Activated CD8-positive, alpha-beta memory T cell treated with anti-CD3 and anti-CD28 coated beads, Interleukin-2, amount 50 U/mL, for 24 hours (primary cell): ENCODE measurements at regions not wholly inside any gene's neighbourhood (a gene's known extent, or its start where the extent isn't known, plus 50 kb on each side); places are given as distances from the start of the nearest gene placed in this dataset.

Experiments used
- DNase-seq: peaks from one replicate; pipeline ENCODE4 v3.0.0-alpha.2; 2020; ENCODE audit errors: extremely low read depth

DNA sequence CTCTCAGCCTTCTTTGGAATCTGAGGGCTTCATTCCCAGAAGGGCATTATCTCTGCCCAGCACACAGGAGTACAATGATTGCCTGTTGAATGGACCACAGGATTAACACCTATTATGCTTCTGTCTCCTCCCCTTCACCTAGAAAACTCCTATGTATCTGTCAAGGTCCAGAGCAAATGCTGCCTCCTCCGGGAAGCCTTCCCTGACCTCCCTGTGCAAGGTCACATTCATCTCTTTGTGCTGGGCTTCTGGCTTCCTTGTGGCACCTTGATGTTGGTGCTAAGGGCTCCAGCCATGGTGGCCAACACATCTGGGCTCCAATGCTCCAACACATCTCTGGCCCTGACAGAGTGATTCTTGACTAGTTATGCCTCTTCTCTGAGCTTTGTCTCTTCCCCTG lies 49.9 kb upstream of the ATP2B2 start:
- DNase-seq, result no peak

DNA sequence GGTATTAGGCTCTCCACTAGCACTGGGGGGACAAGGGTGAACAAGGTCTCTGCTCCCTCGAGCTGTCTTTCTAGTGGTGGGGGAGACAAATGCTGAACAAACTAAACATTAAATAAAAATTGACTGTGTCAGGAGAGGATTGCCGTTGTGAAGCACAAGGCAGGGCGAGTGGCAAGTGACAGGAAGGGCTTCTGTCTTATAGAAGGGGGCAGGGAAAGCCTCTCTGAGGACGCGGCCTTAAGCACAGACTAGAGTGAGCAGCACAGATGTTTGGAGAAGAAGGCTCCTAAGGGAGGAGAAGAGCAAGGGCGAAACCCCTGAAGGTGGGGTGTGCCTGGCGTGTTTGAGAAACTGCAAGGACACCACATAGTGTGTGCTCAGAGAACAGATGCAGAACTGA lies 50.9 kb upstream of the ATP2B2 start:
- no peak for DNase-seq

DNA sequence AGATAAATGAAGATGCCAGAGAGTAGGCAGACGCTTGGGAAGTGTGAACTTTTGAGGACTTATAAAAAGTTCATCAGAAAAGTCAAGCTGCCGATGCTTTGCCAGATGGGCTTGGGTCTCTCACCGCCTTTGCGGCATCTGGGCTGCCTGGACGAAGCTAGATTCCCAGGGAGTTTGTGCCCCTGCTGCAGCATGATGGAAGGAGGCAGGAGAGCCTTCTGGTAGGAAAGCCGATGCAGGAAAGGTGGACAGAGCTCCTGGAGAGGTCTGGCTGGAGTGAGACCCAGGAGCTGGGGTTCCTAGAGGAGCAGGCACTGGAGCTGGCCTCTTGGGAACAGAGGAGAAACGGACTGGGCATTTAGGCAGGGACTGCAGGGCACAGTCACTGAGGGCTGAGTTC lies 51.9 kb upstream of the ATP2B2 start:
- no peak for DNase-seq

DNA sequence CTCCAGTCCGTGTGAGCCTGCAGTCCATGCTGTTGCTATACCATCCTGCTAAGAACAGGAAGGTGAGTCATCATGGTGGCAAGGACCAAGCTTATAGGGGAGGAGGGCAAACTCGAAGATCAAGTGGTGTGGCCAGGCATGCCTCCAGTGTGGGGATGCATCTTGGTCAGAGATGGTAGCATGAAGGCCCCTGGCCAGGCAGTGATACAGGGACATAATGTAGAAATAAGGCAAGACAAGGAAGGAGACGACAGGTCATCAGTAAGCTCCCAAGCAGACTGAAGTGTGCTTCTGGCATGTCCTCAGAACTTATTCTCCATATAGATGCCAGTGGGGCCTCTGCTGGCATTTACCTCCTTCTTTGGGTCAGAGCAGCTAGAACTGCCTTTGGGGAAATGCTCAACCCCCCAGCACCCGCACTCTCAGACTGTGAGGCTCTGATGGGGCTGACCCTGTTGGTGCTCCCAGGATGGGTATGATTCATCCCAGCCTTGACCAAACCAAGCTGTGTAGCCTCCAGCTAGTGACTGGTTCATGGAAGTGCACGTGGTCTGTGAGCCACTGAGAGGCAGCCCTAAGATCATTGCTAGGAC lies 52.5 kb upstream of the ATP2B2 start:
- no peak for DNase-seq

DNA sequence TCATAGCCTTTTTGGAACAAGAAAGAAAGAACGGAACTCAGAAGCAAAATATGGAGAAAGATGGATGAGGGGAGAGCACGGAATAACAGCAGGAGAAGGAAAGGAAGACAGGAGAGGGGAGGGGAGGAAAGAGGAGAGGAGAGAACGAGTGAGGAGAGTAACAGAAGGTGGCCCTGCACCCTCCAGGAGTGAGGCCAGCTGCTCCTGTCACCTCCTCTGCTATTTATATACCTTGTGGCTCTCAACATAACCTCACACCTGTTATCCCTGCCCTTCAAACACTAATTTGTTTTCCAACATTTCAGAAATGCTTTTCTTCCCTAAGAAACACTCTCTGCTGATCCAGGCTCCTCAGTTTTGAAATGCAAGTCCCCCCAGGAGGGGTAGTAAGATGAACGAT lies 53.4 kb upstream of the ATP2B2 start:
- no peak for DNase-seq

DNA sequence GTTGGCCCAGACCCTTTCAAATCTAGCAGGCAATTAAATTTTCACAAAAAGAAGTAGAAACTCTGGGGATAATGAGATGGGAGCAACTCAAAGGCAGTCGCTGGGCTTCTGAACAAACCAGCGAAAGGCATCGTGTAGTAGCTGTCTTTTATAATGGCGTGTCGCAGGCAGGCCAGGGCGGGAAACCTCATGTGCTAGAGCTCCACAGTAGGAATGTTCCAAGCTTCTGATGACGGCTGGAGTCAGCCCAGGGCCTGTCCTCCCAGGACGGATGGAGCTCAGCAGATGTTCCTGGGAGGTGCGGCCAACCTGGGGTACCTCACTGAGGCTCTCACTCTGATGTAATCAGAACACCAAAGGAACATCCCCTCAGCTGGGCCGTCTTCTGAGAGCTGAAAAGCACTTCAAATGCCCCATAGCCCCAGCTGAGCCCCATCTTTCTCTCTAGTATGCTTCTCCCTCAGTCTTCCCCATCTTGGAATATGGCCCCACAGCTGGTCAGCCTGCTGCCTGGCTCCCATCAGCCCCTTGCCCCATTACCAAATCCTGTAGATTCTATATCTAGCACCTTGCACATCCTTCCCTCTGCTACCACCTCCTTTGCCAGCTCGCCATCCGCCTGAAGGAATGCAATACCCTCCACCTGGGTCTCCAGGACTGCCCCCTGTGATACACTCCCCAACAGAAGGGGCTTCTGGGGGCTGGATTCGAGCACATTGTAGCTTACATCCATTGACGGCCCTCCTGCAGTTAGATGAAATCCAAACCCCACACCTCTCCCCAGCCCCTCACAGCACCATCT lies 54.9 kb upstream of the ATP2B2 start:
- no peak for DNase-seq

DNA sequence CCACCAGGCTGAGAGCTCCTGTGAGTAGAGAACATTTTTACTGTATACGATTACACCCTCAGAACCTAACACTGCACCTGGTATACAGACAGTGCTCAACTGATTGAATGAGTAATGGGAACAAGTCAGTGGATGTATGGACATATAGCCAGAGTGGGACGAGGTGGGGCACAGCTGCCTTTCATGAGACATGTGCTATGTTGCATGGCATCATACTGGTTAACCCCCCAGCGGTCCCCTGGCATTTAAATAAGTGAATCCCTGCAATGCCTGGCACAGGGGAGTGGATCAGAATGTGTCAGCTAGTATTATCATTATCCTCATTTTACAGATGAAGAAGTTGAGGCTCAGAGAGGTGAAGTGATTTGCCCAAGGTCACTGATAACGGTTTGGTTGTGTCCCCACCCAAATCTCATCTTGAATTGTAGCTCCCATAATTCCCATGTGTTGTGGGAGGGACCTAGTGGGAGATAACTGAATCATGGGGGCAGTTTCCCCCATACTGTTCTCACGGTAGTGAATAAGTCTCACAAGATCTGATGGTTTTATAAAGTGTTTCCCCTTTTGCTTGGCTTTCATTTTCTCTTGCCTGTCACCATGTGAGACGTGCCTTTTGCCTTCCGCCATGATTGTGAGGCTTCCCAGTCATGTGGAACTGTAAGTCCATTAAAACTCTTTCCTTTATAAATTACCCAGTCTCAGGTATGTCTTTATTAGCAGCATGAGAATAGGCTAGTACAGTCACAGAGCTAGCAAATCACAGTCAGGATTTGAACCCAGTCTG lies 56.0 kb upstream of the ATP2B2 start:
- no peak for DNase-seq

DNA sequence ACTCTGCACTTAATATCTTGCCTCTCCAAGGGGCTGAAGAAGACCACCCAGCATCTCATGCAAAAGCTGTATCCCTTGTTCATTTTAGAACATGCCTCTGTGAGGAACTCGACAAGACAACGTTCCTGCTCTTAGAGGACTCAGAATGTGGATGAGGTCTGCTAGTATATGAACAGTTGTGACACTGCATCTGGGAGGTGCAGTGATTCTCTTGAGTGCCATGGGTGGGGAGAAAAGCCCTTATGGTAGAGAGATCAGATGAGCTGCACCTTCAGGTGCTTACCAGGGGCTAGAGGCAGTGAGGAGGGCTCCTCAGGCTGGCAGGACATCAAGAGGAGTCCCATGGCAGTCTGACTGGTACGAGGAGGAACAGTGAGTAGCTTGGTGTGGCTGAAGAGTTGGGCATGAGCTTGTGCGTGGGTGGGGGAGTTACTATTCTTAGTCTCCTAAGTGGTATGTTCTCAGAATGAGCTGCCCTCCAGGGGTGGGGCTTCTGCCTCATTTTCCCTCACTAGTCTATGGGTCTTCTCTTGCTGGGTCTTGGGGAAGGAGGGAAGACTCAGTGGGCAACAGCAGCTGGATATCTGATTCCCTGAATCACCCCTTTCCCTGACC lies 56.7 kb upstream of the ATP2B2 start:
- no peak for DNase-seq

DNA sequence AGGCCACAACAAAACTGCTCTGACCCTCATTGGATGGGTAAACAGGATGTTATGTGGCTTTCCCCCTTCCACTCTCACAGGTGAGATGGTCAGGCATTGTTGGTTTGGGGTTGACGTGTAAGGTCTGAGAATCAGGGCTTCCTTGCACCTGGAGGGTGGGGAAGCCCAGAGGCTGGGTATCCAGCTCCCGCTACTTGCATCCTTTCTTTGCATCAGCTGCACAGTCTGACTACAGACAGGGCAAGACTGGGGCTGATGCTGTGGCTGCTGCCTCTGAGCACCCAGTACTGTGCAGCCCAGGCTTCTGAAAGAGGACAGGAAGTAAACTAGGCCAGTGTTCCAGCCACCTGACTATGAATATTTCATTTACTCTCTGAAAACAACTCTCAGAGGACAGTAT lies 58.0 kb upstream of the ATP2B2 start:
- no peak for DNase-seq

DNA sequence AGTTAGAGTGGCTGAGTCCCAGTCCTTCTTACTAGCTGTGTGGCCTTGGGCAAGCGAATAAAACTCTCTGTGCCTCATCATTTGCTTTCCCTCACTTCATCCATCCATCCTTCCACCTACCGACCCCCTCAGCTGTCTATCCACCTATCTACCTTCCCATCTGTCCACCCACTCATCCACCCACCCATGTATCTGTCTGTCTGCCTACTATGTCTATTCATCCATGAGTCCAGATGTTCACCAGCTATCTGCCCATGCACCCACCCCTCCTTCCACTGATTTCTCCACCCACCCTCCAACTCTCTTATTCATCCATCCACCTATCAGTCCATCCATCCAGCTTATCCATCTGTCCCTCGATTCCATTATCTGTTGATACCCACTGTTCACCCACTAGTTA lies 60.4 kb upstream of the ATP2B2 start:
- DNase-seq, result no peak

DNA sequence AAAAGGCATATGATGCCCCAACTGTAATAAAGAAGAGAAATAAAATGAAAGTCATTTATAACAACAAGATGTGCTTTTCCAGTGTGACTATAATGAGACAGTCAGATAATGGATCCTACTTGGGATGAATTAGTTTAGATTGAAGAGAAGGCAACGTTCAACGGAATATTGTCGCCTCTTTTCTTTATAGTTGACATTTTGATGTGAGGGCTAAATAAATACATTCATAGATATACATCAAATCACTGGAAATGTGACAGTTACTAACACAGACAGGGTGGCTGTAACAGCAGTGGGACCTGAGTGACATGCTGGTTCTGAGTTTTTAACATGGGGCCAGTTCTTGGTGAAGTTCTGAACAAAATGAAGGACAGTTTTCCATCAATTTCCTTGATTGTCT lies 61.1 kb upstream of the ATP2B2 start:
- no peak for DNase-seq

DNA sequence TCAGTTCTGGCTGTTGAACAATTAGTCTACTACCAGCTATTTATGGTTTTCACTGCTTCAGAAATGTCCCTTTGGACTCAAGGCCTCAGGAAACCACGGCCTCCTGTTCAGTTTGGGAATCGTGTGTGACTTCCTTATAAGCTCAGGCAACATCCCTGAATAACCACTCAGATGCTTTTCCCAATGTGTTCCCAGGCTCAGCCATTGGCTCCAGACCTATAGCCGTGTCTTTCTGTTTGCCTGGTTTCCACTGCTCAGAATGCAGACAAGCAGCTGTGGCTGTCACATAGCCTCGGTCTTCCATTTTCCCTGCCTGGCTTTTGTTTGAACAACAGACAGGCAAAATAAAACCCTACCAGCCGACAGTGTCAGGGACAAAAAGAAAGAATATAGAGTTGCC lies 63.2 kb upstream of the ATP2B2 start:
- no peak for DNase-seq

DNA sequence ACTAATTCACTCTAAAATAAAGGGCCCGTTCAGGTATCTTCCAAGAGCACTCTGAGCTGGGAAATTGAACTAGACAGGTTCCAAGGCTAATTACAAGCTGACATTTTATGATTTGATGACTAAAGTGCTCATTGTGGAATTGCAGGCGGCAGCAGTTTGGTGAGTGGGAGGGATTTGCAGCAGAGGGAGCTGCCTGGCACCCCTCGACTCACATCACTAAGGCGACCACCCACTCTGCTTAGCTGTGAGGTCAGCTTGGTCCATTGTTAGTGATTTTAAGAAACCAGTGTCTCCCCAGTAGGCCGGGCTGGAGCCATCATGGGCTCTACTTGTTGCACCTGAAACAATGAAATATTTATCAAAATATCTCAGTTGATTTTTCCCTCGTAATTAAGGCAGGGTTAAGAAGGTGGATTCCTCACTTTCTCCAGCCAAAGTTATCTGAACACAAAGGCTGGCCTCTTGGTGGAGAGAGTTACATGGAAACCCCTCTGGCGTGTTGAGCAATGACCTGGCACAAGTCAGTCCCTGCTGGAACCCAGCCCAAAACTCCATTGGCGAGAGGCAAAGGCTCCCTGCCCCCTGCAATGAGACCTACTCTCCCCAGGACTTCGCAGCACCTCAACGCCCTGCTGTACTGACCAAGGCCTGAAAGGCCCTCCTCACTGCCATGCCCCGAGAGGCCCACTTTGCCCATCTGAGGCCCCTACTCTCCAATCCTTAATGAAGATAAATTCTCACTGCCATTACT lies 65.0 kb upstream of the ATP2B2 start:
- DNase-seq, result no peak

DNA sequence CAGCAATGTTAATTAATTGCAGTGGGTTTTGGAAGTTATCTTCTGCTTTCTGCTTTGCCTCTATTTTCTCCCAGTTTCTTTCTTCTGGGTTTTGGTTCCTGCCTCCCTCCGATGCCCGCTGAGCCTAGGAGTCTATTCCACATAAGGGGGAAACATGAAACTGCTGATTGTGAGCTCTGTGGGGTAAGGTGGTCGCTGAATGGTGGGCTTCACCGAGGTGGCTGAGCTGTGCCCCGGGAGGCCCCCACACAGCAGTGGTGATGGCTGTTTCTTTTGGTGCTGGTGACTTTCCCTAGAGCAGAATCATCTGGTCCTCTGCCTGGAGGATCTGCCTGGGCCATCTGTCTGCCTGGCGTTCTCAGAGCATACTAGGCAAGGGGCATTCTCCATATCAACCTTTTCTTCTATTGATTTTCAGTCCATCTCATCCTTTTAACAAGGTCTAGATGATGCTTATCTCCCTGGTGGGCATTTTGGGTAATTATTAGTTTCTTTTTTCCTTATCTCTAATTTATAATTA lies 68.8 kb upstream of the ATP2B2 start:
- DNase-seq, result no peak

DNA sequence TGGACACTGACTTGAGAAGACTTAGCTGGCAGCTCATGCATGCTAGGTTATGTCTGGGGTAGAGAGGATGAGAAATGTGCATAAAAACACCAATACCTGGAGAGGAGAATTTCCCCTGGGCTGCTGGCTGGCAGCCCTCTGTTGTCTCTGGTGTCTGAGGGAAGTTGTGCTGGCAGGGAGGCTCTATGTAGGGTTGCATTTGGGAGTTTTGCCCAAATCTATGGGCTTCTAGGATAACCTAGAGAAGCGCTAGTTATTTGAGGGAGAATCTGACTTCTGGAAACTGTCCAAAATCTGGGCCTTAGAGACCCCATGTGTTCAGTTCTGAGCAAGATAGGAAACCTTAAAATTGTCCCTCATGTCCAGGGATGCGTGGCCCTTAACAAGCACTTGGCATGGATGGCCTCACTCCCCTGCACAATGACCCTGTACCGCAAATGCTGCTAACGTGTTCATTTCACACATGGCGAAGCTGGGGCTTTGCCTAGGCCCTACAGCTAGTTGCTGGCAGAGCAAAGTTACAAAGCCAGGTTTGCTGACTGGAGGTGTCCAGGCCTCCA lies 70.3 kb upstream of the ATP2B2 start:
- no peak for DNase-seq

DNA sequence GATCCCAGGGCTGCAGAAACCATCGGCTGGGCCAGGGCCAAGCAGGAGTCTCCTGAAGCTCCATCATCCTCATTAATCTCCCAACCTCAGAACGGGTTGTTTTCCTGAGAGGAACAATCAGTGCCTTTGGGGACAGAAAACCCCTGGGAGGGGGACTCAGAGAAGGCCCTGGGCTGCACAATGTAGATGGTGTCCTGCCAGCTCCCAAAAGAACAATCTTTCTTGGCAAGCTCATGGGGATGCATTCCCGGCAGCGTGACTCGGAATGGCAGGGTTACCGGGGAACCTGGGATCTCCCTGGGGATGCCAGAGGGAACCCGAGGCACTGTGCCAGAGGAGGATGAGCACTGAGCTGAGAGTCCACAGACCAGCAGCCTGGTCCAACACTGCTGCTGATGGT lies 72.1 kb upstream of the ATP2B2 start:
- no peak for DNase-seq

DNA sequence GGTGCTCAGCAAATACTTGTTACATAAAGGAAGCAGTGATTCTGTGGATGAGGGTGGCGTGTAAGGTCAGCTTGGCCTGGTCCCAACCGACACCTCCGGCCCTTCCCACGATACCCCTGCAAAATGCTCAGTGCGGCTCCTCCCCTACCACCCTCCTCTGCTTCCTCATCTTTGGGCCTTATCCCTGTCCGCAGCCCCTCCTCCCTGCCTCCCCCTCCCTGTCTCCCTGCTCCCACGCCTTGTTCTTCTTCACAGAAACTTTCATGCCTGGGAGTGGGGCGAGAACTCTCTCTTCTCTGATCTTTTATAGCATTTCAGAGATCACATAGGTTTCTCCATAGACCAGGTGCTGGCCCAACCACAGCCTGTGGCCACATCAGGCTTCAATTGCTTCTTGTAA lies 75.0 kb upstream of the ATP2B2 start:
- DNase-seq, result no peak

DNA sequence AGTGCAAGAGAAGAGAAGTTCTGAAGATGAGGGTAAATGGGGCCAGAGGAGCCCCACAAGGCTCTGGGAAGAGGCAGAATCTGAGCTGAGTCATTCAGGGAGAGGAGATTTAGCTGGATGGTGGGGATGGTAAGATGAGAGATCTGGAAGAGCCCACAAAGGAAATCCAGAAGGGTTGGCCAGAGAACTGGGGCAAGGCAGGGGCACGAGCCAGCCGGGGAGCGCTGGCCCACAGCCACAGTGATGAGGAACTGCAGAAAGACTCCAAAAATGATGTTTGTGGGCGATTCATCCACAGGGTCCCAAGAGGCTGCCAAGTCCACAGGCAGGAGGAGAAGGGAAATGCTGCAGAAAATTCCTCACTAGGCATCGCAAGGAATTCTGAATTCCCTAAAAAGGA lies 75.9 kb upstream of the ATP2B2 start:
- DNase-seq, result no peak

DNA sequence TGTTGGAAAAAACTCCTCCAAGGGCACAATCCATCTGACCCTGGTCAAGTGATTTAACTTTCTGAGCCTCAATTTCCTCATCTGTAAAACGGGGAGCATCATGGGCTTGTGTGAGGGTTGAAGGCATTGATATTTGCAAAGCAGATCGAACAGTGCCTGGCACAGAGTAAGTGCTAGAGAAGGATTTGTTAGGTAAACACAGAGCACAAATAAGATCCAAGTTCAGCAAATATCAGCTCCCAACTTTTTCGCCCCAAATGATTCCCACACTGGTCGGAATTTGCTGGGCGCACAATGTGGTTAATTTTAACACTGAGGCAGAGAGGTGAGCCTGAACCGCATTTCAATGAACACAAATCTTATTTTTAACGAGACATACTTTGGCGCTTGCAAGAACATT lies 76.3 kb upstream of the ATP2B2 start:
- no peak for DNase-seq

DNA sequence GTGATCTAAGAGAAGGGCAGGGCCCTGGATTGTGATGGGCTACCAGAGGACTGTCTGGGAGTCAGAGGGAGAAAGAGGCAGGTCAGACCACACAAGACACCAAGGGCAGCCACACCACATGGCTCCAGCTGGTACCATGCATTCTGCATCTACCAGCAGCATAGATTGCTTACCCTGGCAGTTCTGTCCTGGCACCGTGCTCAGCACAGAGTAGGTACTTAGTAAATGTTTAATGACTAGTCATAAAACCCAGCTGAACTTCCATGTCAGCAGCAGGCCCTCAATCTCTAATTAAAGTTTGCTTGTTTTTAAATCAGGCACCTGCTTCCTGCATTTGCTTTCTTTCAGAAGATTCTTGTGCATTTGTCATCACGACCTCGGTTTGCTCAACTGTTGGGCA lies 77.3 kb upstream of the ATP2B2 start:
- DNase-seq, result no peak
